Skeletal muscle tissue (tissue), 3 donors: ENCODE measurements at regions not wholly inside any gene's neighbourhood (a gene's known extent, or its start where the extent isn't known, plus 50 kb on each side); places are given as distances from the start of the nearest gene placed in this dataset.
"Not testable (repeated sequence)": the region's sequence is repeated elsewhere in the genome, so short reads cannot be mapped to it uniquely, and the experiment has no call there.

Source experiments
- H3K27ac ChIP-seq: one replicate; pipeline ENCODE4 v1.7.0; 2013; ENCODE audit warnings: mild to moderate bottlenecking, low read depth, low read length, inconsistent platforms
- H3K27me3 ChIP-seq, 3 donors: one replicate each; pipeline ENCODE4 v1.7.0; 2013; ENCODE audit warnings: low read length in 3 of 3; ENCODE audit not compliant: control insufficient read depth in 3 of 3, insufficient read depth in 3 of 3
- H3K36me3 ChIP-seq, 3 donors: one replicate each; pipeline ENCODE4 v1.7.0; 2013; ENCODE audit warnings: low read length in 3 of 3; ENCODE audit not compliant: control insufficient read depth in 3 of 3, insufficient read depth in 3 of 3
- H3K4me1 ChIP-seq, 3 donors: one replicate each; pipeline ENCODE4 v1.7.0; 2013; ENCODE audit warnings: low read length in 3 of 3, mild to moderate bottlenecking in 3 of 3; ENCODE audit not compliant: control insufficient read depth in 3 of 3, insufficient read depth in 3 of 3
- H3K4me3 ChIP-seq, 3 donors: one replicate each; pipeline ENCODE4 v1.7.0; 2013; ENCODE audit warnings: low read length in 3 of 3
- H3K9ac ChIP-seq, 3 donors: one replicate each; pipeline ENCODE4 v1.7.0; 2013; ENCODE audit warnings: low read length in 3 of 3, mild to moderate bottlenecking in 3 of 3, moderate library complexity in 2 of 3, low read depth in 1 of 3
- H3K9me3 ChIP-seq, 3 donors: one replicate each; pipeline ENCODE4 v1.7.0; 2013; ENCODE audit warnings: low read length in 3 of 3; ENCODE audit not compliant: control insufficient read depth in 3 of 3
- donor health status: Osteomylitis.

GRCh38 chr7:13117103-13117502 is 429.7 kb downstream of the ARL4A start:
- Histone ChIP-seq H3K4me3 (no peak overlapping the region), H3K9ac (no peak overlapping the region), H3K27ac (no peak overlapping the region), H3K9me3 (no peaks in the 10 kb centered on the region), H3K4me1 (no peaks in the 10 kb centered on the region), H3K27me3 (no peaks in the 10 kb centered on the region), H3K36me3 (no peaks in the 10 kb centered on the region)

GRCh38 chr7:13117592-13117991 is 430.2 kb downstream of the ARL4A start:
- Histone ChIP-seq H3K27me3 (no peaks in the 10 kb centered on the region), H3K4me1 (no peaks in the 10 kb centered on the region), H3K4me3 (no peak overlapping the region), H3K9ac (no peak overlapping the region), H3K36me3 (no peaks in the 10 kb centered on the region), H3K27ac (no peak overlapping the region), H3K9me3 (no peaks in the 10 kb centered on the region)

GRCh38 chr7:13124629-13125028 is 437.2 kb downstream of the ARL4A start:
- not testable (repeated sequence) for H3K4me1 ChIP-seq, H3K27ac ChIP-seq, H3K4me3 ChIP-seq, H3K27me3 ChIP-seq, H3K36me3 ChIP-seq, H3K9me3 ChIP-seq, H3K9ac ChIP-seq

- no peaks in the 10 kb centered on the region for H3K36me3 ChIP-seq
- no peak overlapping the region for H3K4me3 ChIP-seq
- no peaks in the 10 kb centered on the region for H3K9me3 ChIP-seq
- no peaks in the 10 kb centered on the region for H3K4me1 ChIP-seq
- H3K9ac ChIP-seq, result no peak overlapping the region
- no peak overlapping the region for H3K27ac ChIP-seq
- no peaks in the 10 kb centered on the region for H3K27me3 ChIP-seq
Measured at GRCh38 chr7:13126347-13126746, 438.9 kb downstream of the ARL4A start.

GRCh38 chr7:13130321-13130720 is 442.9 kb downstream of the ARL4A start:
- H3K9ac ChIP-seq, result no peak overlapping the region
- no peaks in the 10 kb centered on the region for H3K36me3 ChIP-seq
- no peaks in the 10 kb centered on the region for H3K4me1 ChIP-seq
- H3K9me3 ChIP-seq, result no peaks in the 10 kb centered on the region
- H3K27me3 ChIP-seq, result no peaks in the 10 kb centered on the region
- H3K4me3 ChIP-seq, result no peak overlapping the region
- no peak overlapping the region for H3K27ac ChIP-seq

- not testable (repeated sequence) for H3K4me3 ChIP-seq, H3K27ac ChIP-seq, H3K4me1 ChIP-seq, H3K27me3 ChIP-seq, H3K9ac ChIP-seq, H3K36me3 ChIP-seq, H3K9me3 ChIP-seq
Measured at GRCh38 chr7:13130906-13131305, 443.5 kb downstream of the ARL4A start.

- Histone ChIP-seq H3K9me3 (no peaks in the 10 kb centered on the region), H3K27ac (no peak overlapping the region), H3K4me1 (no peaks in the 10 kb centered on the region), H3K9ac (no peak overlapping the region), H3K36me3 (no peaks in the 10 kb centered on the region), H3K27me3 (no peaks in the 10 kb centered on the region), H3K4me3 (no peak overlapping the region)
Measured at GRCh38 chr7:13132314-13132713, 444.9 kb downstream of the ARL4A start.

GRCh38 chr7:13136345-13136744 is 448.9 kb downstream of the ARL4A start:
- not testable (repeated sequence) for H3K4me3 ChIP-seq, H3K36me3 ChIP-seq, H3K27ac ChIP-seq

GRCh38 chr7:13139436-13139835 is 452.0 kb downstream of the ARL4A start:
- Histone ChIP-seq H3K27ac (no peak overlapping the region), H3K4me1 (no peaks in the 10 kb centered on the region), H3K9ac (no peak overlapping the region), H3K4me3 (no peak overlapping the region), H3K9me3 (no peaks in the 10 kb centered on the region), H3K27me3 (no peaks in the 10 kb centered on the region), H3K36me3 (no peaks in the 10 kb centered on the region)

More at GRCh38 chr7:13136345-13136744, 448.9 kb downstream of the ARL4A start:
- H3K27me3 ChIP-seq, H3K9me3 ChIP-seq, H3K4me1 ChIP-seq, H3K9ac ChIP-seq: not testable (repeated sequence)

GRCh38 chr7:13144673-13145072 is 457.2 kb downstream of the ARL4A start:
- no peaks in the 10 kb centered on the region for H3K36me3 ChIP-seq
- H3K4me1 ChIP-seq, result no peaks in the 10 kb centered on the region
- no peak overlapping the region for H3K4me3 ChIP-seq
- no peak overlapping the region for H3K27ac ChIP-seq
- no peaks in the 10 kb centered on the region for H3K9me3 ChIP-seq
- H3K27me3 ChIP-seq, result no peaks in the 10 kb centered on the region
- no peak overlapping the region for H3K9ac ChIP-seq

GRCh38 chr7:13148548-13148947 is 461.1 kb downstream of the ARL4A start:
- H3K9ac ChIP-seq, result no peak overlapping the region
- H3K4me3 ChIP-seq, result no peak overlapping the region
- H3K27ac ChIP-seq, result no peak overlapping the region
- H3K27me3 ChIP-seq, result no peaks in the 10 kb centered on the region
- no peaks in the 10 kb centered on the region for H3K36me3 ChIP-seq
- no peaks in the 10 kb centered on the region for H3K4me1 ChIP-seq
- no peaks in the 10 kb centered on the region for H3K9me3 ChIP-seq
